Cardiac muscle cell (in vitro differentiated cells and primary cell): ENCODE measurements at regions not wholly inside any gene's neighbourhood (a gene's known extent, or its start where the extent isn't known, plus 50 kb on each side); places are given as distances from the start of the nearest gene placed in this dataset.

ENCODE experiments used
- DNase-seq, 2 donors: peaks; one replicate each; pipeline versions ENCODE4 v3.0.0 to v3.0.0-alpha.2; 2010 to 2017; ENCODE audit warnings: low read depth in 1 of 2, low spot score in 1 of 2
- H3K27ac ChIP-seq: fragments of 200-600 bp; sonication (generic); 2 replicates; pipeline ENCODE4 v1.5.1; 2016
- H3K27me3 ChIP-seq: fragments of 200-600 bp; sonication (generic); 2 replicates; pipeline ENCODE4 v1.6.0; 2016; ENCODE audit warnings: control low read depth
- H3K36me3 ChIP-seq: fragments of 200-600 bp; sonication (generic); 2 replicates; pipeline ENCODE4 v1.5.1; 2016; ENCODE audit warnings: control low read depth
- H3K4me1 ChIP-seq: fragments of 200-600 bp; sonication (generic); 2 replicates; pipeline ENCODE4 v1.8.1; 2017; ENCODE audit warnings: low read depth, mild to moderate bottlenecking, mixed run types
- H3K4me3 ChIP-seq: fragments of 200-600 bp; sonication (generic); 2 replicates; pipeline ENCODE4 v1.5.1; 2016; ENCODE audit warnings: mild to moderate bottlenecking
- H3K9me3 ChIP-seq: fragments of 200-600 bp; sonication (generic); 2 replicates; pipeline ENCODE4 v1.5.1; 2017; ENCODE audit warnings: low read depth, mild to moderate bottlenecking, control low read depth
- TF ChIP-seq, protein P1 (sequence below): IDR thresholded peaks from 2 replicates; pipeline ENCODE4 v1.5.1; 2012; ENCODE audit warnings: low read depth, mild to moderate bottlenecking, low read length

DNA sequence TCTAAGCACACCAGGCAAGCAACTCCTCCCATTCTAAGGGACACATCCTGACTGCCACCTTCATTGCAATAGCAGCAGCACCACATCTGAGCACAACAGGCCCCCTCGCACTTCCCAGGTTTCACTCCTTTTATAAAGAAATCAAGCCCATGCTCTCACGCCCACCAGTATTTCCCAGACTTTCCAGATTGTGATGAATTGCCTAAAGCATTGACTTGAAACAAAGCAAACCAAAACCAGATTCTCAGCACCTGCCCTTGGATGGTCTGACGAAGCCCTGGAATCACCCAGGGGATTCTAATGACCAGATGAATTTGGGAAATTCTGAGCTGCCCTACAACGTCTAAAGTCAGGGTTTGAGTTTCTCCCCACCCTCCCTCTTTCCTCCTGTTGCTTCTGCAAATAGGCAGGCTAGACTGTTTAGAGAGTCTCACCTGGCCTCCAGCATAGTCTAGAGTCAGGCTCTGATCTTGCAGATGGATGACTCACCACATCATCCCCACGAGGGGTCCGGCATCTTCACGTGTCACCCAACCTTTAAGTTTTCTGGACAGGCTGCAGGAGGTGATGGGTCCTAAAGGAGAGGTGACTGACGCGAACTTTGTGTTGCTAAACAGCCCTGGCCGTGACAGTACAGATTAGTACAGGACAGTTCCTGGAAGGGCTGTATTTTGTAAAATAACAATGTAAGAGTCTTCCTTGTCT, 198.0 kb downstream of the SKIDA1 start:
- TF ChIP-seq, protein P1, sequence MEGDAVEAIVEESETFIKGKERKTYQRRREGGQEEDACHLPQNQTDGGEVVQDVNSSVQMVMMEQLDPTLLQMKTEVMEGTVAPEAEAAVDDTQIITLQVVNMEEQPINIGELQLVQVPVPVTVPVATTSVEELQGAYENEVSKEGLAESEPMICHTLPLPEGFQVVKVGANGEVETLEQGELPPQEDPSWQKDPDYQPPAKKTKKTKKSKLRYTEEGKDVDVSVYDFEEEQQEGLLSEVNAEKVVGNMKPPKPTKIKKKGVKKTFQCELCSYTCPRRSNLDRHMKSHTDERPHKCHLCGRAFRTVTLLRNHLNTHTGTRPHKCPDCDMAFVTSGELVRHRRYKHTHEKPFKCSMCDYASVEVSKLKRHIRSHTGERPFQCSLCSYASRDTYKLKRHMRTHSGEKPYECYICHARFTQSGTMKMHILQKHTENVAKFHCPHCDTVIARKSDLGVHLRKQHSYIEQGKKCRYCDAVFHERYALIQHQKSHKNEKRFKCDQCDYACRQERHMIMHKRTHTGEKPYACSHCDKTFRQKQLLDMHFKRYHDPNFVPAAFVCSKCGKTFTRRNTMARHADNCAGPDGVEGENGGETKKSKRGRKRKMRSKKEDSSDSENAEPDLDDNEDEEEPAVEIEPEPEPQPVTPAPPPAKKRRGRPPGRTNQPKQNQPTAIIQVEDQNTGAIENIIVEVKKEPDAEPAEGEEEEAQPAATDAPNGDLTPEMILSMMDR = no peak
- Histone ChIP-seq H3K4me3 (no peak overlapping the region), H3K9me3 (no peaks in the 10 kb centered on the region), H3K27ac (no peak overlapping the region), H3K27me3 (no peaks in the 10 kb centered on the region), H3K4me1 (no peaks in the 10 kb centered on the region), H3K36me3 (no peaks in the 10 kb centered on the region)
- DNase-seq = no peak

DNA sequence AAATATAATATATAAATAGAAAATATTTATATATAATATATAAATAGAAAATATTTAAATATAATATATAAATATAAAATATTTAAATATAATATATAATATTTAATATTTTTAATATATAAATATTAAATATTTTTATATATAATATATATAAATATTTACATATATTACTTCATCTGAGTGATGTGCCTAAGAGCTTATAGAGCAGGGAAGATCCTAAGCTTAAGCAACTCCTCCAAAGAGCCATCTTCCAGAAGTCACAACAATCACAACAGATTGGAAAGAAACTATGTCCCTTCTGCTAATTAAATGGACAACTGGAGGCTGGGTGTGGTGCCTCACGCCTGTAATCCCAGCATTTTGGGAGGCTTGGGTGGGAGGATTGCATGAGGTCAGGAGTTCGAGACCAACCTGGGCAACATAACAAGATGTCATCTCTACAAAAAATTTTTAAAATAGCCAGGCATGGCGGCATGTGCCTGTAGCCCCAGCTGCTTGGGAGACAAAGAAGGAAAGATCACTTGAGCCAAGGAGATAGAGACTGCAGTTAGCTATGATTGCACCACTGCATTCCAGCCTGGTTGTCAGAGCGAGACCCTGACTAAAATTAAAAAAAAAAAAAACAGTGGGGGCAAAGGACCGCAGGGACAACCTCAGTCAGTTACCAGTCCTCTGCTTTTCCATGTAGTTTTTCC, 198.7 kb downstream of the SKIDA1 start:
- Histone ChIP-seq H3K27me3 (no peaks in the 10 kb centered on the region), H3K4me3 (no peak overlapping the region), H3K9me3 (no peaks in the 10 kb centered on the region), H3K36me3 (no peaks in the 10 kb centered on the region), H3K4me1 (no peaks in the 10 kb centered on the region), H3K27ac (no peak overlapping the region)
- TF ChIP-seq, protein P1 = no peak
- no peak for DNase-seq

DNA sequence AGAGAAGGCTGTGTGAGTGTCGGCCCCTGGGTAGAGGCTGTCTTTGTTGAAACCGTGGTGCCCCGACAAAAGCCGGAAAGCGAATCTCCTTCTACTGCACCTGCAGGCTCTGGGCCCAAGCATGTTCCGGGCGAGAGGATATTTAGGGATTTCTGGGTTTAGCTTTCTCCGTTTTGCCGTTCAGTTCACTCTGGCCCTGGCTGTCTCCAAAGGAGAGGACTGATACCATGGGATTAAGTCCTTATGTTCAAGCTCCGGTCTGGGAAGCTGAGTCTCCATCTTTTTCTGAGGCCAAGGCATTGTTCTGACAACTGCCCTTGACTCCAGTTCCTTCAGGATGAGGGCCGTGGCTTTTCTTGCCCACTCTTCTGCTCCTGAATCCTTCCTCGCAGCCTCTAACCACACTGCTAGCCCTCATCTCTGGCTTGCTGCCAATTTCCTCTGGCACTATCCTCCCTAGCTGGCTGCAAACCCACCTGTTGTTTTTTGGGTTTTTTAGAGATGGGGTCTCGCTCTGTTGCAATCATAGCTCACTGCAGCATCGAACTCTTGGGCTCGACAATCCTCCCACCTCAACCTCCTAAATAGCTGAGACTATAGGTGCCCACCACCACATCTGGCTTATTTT, 206.8 kb downstream of the SKIDA1 start:
- H3K4me1 ChIP-seq = peaks cover 26% of the 10 kb centered on the region
- TF ChIP-seq, protein P1 = no peak
- H3K36me3 ChIP-seq = no peaks in the 10 kb centered on the region
- no peak overlapping the region for H3K4me3 ChIP-seq
- H3K27me3 ChIP-seq = no peaks in the 10 kb centered on the region
- DNase-seq = peak; percentile 45 to 54
- peak overlapping the region; percentile 22 for H3K27ac ChIP-seq
- H3K9me3 ChIP-seq = no peaks in the 10 kb centered on the region

DNA sequence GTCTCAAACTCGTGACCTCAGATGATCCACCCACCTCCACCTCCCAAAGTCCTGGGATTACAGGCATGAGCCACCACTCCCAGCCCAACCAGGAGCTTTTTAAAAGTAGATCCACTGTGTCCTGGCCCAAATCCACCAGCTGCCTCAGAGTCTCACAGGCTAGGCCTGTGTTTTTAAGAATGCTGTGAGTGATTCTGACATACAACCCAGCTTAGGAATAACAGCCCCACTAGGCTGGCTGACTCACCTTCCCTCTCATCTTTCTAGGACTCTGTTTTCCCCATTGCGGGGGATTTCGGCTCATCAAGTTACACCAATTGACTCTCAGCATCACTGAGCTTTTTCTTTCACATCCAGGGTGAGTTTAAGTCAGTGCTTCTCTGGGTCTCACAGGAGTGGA, 207.6 kb downstream of the SKIDA1 start:
- H3K36me3 ChIP-seq = no peaks in the 10 kb centered on the region
- no peaks in the 10 kb centered on the region for H3K9me3 ChIP-seq
- TF ChIP-seq, protein P1 = no peak
- H3K27me3 ChIP-seq = no peaks in the 10 kb centered on the region
- no peak overlapping the region for H3K4me3 ChIP-seq
- H3K27ac ChIP-seq = peak overlapping the region; percentile 22
- peak in 1 of 2 donors; percentile 31 for DNase-seq
- peaks cover 26% of the 10 kb centered on the region for H3K4me1 ChIP-seq

DNA sequence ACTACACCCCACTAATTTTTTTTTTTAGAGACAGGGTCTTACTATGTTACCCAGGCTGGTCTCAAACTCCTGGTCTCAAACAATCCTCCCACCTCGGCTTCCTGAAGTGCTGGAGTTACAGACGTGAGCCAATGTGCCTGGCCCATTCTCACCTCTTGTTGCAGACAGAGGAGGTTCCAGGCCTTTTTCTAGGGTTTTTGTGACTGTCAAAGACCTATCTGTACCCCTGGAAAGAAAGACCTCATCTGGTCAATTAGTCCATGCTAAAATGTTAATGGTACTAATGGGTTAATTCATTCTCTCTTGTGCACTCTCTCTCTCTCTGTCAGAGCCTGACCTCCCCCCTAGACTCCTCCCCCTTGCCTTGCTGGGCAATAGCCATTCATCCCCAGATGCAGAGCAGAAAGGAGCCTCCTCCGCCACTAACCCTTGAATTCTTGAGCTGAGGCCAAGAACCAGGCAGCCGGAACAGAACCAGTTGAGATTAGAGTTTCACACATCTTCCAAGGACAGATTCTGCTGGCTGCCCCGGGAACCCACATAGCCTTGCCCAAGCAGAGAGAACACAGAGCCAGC, 209.7 kb downstream of the SKIDA1 start:
- TF ChIP-seq, protein P1 = no peak
- H3K4me1 ChIP-seq = peaks cover 26% of the 10 kb centered on the region
- H3K36me3 ChIP-seq = no peaks in the 10 kb centered on the region
- H3K4me3 ChIP-seq = peak overlapping the region; percentile 2
- no peaks in the 10 kb centered on the region for H3K27me3 ChIP-seq
- peak overlapping the region; percentile 94 for H3K27ac ChIP-seq
- peak; percentile 94 to 98 for DNase-seq
- no peaks in the 10 kb centered on the region for H3K9me3 ChIP-seq
